Activated naive CD8-positive, alpha-beta T cell treated with anti-CD3 and anti-CD28 coated beads, Interleukin-2, amount 10 ng/mL, durations not matched to agents 7 days and 5 days (primary cell): ENCODE measurements at regions not wholly inside any gene's neighbourhood (a gene's known extent, or its start where the extent isn't known, plus 50 kb on each side); places are given as distances from the start of the nearest gene placed in this dataset.

Experiments
- ATAC-seq: fragments of 150-1000 bp; cut with Tn5 transposase; one replicate; pipeline ENCODE4 v1.10.0; 2021; ENCODE audit warnings: low read depth, moderate library complexity
- POLR2A ChIA-PET: fragments of 350-600 bp; sonication (Branson Sonifier 250); formaldehyde crosslinking; loops from one replicate; lab custom pipeline; 2021; ENCODE audit warnings: antibody characterized with exemption; lab: Charles Lee
- DNase-seq: peaks from one replicate; pipeline ENCODE4 v3.0.0; 2021
- H3K27ac Mint-ChIP-seq: one replicate; pipeline ENCODE4 v1.8.0; 2022; ENCODE audit warnings: mild to moderate bottlenecking, mixed read lengths
- H3K27me3 Mint-ChIP-seq: one replicate; pipeline ENCODE4 v1.8.0; 2022; ENCODE audit warnings: mild to moderate bottlenecking, moderate library complexity, mixed read lengths
- H3K36me3 Mint-ChIP-seq: one replicate; pipeline ENCODE4 v1.8.0; 2021; ENCODE audit warnings: mild to moderate bottlenecking, mixed read lengths
- H3K4me1 Mint-ChIP-seq: one replicate; pipeline ENCODE4 v1.8.0; 2021; ENCODE audit warnings: mixed read lengths
- H3K4me3 Mint-ChIP-seq: one replicate; pipeline ENCODE4 v1.8.0; 2022; ENCODE audit warnings: mild to moderate bottlenecking, moderate library complexity, mixed read lengths
- H3K9me3 Mint-ChIP-seq: one replicate; pipeline ENCODE4 v1.8.0; 2021; ENCODE audit warnings: mixed read lengths

- no peaks in the 10 kb centered on the region for H3K4me1 Mint-ChIP-seq
- ATAC-seq (no peak), DNase-seq (no peak)
- no peaks in the 10 kb centered on the region for H3K36me3 Mint-ChIP-seq
- no peak overlapping the region for H3K27ac Mint-ChIP-seq
- H3K9me3 Mint-ChIP-seq, result peaks cover 4% of the 10 kb centered on the region
- H3K27me3 Mint-ChIP-seq, result no peaks in the 10 kb centered on the region
- no peak overlapping the region for H3K4me3 Mint-ChIP-seq
- POLR2A ChIA-PET, result no interaction called here
These were observed 354.0 kb upstream of the EEF2KMT start for GRCh38 chr16:5451641-5452040.

- Mint-ChIP-seq H3K4me1 (no peaks in the 10 kb centered on the region), H3K27ac (no peak overlapping the region), H3K27me3 (no peaks in the 10 kb centered on the region), H3K36me3 (no peaks in the 10 kb centered on the region), H3K4me3 (no peak overlapping the region), H3K9me3 (peaks cover 4% of the 10 kb centered on the region)
- POLR2A ChIA-PET, result no interaction called here
- DNase-seq, result no peak
- ATAC-seq, result no peak
These were observed 353.0 kb upstream of the EEF2KMT start for GRCh38 chr16:5450409-5451104.

GRCh38 chr16:5449901-5450300 is 352.3 kb upstream of the EEF2KMT start:
- DNase-seq (no peak), ATAC-seq (no peak)
- Mint-ChIP-seq H3K27me3 (no peaks in the 10 kb centered on the region), H3K4me3 (no peak overlapping the region), H3K27ac (no peak overlapping the region), H3K9me3 (peaks cover 2% of the 10 kb centered on the region), H3K36me3 (no peaks in the 10 kb centered on the region), H3K4me1 (no peaks in the 10 kb centered on the region)
- POLR2A ChIA-PET, result no interaction called here

- H3K36me3 Mint-ChIP-seq, result no peaks in the 10 kb centered on the region
- no peaks in the 10 kb centered on the region for H3K27me3 Mint-ChIP-seq
- no peak overlapping the region for H3K4me3 Mint-ChIP-seq
- ATAC-seq (no peak), DNase-seq (no peak)
- H3K27ac Mint-ChIP-seq, result no peak overlapping the region
- H3K4me1 Mint-ChIP-seq, result no peaks in the 10 kb centered on the region
- peaks cover 1% of the 10 kb centered on the region for H3K9me3 Mint-ChIP-seq
- POLR2A ChIA-PET, result no interaction called here
These were observed 351.2 kb upstream of the EEF2KMT start for GRCh38 chr16:5448798-5449197.

DNA sequence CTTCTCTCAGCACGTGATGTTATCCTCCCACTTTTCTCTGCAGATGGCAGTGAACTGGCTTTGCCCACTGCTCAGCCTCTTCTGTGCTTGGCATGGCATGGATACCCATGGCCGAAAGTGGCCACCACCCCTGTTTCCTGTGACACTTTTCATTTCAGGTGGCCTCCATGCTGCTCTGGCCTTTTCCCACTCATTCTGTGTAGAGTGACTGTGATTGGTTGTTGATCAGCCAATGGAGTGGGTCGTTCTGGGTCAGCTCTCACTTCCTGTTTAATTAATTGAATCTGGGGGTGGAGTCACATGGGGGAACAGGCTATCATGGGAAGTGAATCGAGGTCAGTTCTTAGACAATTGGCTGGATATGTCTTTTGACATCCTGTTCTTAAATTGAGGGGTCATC is 350.1 kb upstream of the EEF2KMT start:
- POLR2A ChIA-PET, result no interaction called here
- Mint-ChIP-seq H3K36me3 (no peaks in the 10 kb centered on the region), H3K27ac (no peak overlapping the region), H3K27me3 (no peaks in the 10 kb centered on the region), H3K4me1 (no peaks in the 10 kb centered on the region), H3K9me3 (peaks cover 1% of the 10 kb centered on the region), H3K4me3 (no peak overlapping the region)
- DNase-seq, result no peak
- no peak for ATAC-seq

GRCh38 chr16:5446623-5447240 is 349.1 kb upstream of the EEF2KMT start:
- ATAC-seq, result no peak
- H3K4me3 Mint-ChIP-seq, result no peak overlapping the region
- no peak for DNase-seq
- no peaks in the 10 kb centered on the region for H3K27me3 Mint-ChIP-seq
- no peaks in the 10 kb centered on the region for H3K9me3 Mint-ChIP-seq
- POLR2A ChIA-PET, result no interaction called here
- no peak overlapping the region for H3K27ac Mint-ChIP-seq
- no peaks in the 10 kb centered on the region for H3K36me3 Mint-ChIP-seq
- no peaks in the 10 kb centered on the region for H3K4me1 Mint-ChIP-seq

DNA sequence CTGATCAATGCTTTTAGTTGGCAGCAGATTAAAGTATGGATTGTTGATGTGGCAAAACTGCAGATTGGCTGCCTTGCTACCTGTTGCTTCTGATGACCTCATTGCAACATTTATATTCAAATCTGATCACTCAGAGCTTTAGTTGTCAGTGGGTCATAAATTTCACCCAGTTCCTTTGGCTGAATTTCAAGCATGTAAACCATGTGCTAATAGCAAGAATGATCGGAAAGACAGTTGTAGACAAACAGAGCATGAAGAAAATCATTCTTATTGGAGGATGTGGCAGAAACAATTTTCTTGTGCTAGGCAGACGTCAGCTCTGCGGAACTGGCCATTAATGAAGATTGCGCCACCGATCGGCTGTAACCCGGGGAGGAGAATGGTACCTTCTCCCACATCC is 346.6 kb upstream of the EEF2KMT start:
- Mint-ChIP-seq H3K36me3 (no peaks in the 10 kb centered on the region), H3K27me3 (peaks cover 2% of the 10 kb centered on the region)
- POLR2A ChIA-PET, result no interaction called here

DNA sequence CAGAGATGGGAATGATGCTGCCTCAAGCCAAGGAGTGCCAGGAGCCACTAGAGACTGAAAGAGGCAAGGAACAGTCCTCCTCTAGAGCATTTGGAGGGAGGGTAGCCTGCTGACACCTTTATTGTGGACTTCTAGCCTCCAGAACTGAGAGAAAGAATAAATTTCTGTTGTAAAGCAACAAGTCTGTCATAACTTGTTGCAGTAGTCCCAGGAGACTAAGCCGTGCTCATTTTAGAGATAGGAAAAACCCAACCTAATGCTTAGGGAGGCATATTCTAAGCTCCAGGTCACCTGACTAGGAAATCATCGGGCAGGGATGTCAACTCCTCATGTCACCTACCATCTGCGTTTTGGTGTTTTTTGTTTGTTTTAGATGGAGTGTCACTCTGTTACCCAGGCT is 345.4 kb upstream of the EEF2KMT start:
- H3K36me3 Mint-ChIP-seq, result no peaks in the 10 kb centered on the region
- H3K27me3 Mint-ChIP-seq, result peaks cover 2% of the 10 kb centered on the region
- ATAC-seq (no peak), DNase-seq (no peak)
- H3K27ac Mint-ChIP-seq, result no peak overlapping the region
- POLR2A ChIA-PET, result no interaction called here
- H3K9me3 Mint-ChIP-seq, result peaks cover 10% of the 10 kb centered on the region
- no peaks in the 10 kb centered on the region for H3K4me1 Mint-ChIP-seq
- no peak overlapping the region for H3K4me3 Mint-ChIP-seq

More for the DNA sequence above, 346.6 kb upstream of the EEF2KMT start:
- H3K27ac Mint-ChIP-seq, result no peak overlapping the region
- H3K4me1 Mint-ChIP-seq, result no peaks in the 10 kb centered on the region
- ATAC-seq (no peak), DNase-seq (no peak)
- H3K4me3 Mint-ChIP-seq, result no peak overlapping the region
- H3K9me3 Mint-ChIP-seq, result peaks cover 5% of the 10 kb centered on the region

GRCh38 chr16:5442054-5442453 is 344.5 kb upstream of the EEF2KMT start:
- no peak for DNase-seq
- Mint-ChIP-seq H3K27me3 (peaks cover 2% of the 10 kb centered on the region), H3K36me3 (no peaks in the 10 kb centered on the region), H3K4me3 (no peak overlapping the region), H3K9me3 (peaks cover 10% of the 10 kb centered on the region), H3K27ac (no peak overlapping the region), H3K4me1 (no peaks in the 10 kb centered on the region)
- POLR2A ChIA-PET, result no interaction called here
- no peak for ATAC-seq

DNA sequence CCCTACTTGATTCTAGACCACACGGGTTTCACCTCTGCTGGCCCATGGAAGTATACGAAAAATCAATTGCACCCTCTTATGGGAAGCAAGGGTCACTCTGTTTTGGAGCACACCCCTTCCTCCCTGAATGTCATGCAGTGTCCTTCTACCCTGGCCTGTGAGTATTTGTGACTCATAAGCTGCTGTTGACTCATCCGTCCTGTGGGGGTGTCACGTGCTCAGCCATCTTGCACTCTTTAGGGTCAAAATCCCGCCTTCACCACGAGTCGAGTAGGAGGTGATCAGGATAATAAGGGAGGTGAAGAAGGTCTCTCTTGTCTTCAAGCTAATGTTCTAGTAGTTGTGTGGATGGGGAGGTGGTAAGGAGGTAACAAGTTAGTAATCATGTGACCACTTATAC is 341.0 kb upstream of the EEF2KMT start:
- no peak overlapping the region for H3K4me3 Mint-ChIP-seq
- H3K9me3 Mint-ChIP-seq, result peaks cover 10% of the 10 kb centered on the region
- DNase-seq (no peak), ATAC-seq (no peak)
- H3K36me3 Mint-ChIP-seq, result no peaks in the 10 kb centered on the region
- no peaks in the 10 kb centered on the region for H3K4me1 Mint-ChIP-seq
- POLR2A ChIA-PET, result no interaction called here
- no peak overlapping the region for H3K27ac Mint-ChIP-seq
- peaks cover 2% of the 10 kb centered on the region for H3K27me3 Mint-ChIP-seq

- H3K27me3 Mint-ChIP-seq, result no peaks in the 10 kb centered on the region
- peaks cover under 1% of the 10 kb centered on the region for H3K9me3 Mint-ChIP-seq
- ATAC-seq (no peak), DNase-seq (no peak)
- no peaks in the 10 kb centered on the region for H3K36me3 Mint-ChIP-seq
- no peak overlapping the region for H3K27ac Mint-ChIP-seq
- no peak overlapping the region for H3K4me3 Mint-ChIP-seq
- no peaks in the 10 kb centered on the region for H3K4me1 Mint-ChIP-seq
- POLR2A ChIA-PET, result no interaction called here
These were observed 336.0 kb upstream of the EEF2KMT start for GRCh38 chr16:5433587-5433986.

DNA sequence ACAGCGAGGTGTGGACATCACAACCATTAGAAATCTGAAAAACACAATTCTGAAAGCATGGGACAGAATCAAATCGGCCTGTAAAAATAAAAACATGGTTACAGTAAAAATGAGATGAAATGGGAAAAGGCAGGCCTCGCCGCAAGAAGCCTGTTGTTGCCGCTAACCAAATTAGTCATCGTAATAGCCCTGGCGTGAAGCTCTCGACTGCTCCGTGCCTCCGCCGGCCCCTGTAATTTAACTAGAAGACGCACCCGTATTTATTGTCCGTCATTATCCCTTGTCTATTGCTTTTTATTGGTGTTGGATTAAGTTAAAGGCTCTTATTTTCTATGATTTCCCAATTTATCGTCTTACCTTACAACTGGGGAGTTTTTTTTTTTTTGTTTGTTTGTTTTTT is 334.6 kb upstream of the EEF2KMT start:
- Mint-ChIP-seq H3K4me3 (no peak overlapping the region), H3K4me1 (no peaks in the 10 kb centered on the region), H3K36me3 (no peaks in the 10 kb centered on the region), H3K27me3 (no peaks in the 10 kb centered on the region), H3K27ac (no peak overlapping the region), H3K9me3 (no peaks in the 10 kb centered on the region)
- ATAC-seq (no peak), DNase-seq (no peak)
- POLR2A ChIA-PET, result interaction anchor here (0.7 kb wide), 1 partner anchor 1044 kb away, joined by 3 read pairs; no protein-coding TSS in a partner anchor

- Mint-ChIP-seq H3K36me3 (no peaks in the 10 kb centered on the region), H3K9me3 (no peaks in the 10 kb centered on the region), H3K4me1 (no peaks in the 10 kb centered on the region), H3K27me3 (peaks cover 2% of the 10 kb centered on the region), H3K4me3 (no peak overlapping the region), H3K27ac (no peak overlapping the region)
- POLR2A ChIA-PET, result no interaction called here
- no peak for ATAC-seq
- DNase-seq, result no peak
These were observed 333.0 kb upstream of the EEF2KMT start for GRCh38 chr16:5430598-5430997.

GRCh38 chr16:5428932-5429331 is 331.3 kb upstream of the EEF2KMT start:
- Mint-ChIP-seq H3K27me3 (peaks cover 2% of the 10 kb centered on the region), H3K9me3 (no peaks in the 10 kb centered on the region), H3K4me1 (no peaks in the 10 kb centered on the region), H3K4me3 (no peak overlapping the region), H3K36me3 (no peaks in the 10 kb centered on the region), H3K27ac (no peak overlapping the region)
- POLR2A ChIA-PET, result no interaction called here
- ATAC-seq (no peak), DNase-seq (no peak)
